Hepatocyte (in vitro differentiated cells): ENCODE measurements at regions not wholly inside any gene's neighbourhood (a gene's known extent, or its start where the extent isn't known, plus 50 kb on each side); places are given as distances from the start of the nearest gene placed in this dataset.

Experiments
- DNase-seq: peaks from one replicate; pipeline ENCODE4 v3.0.0-alpha.2; 2016; ENCODE audit warnings: low spot score
- H2AFZ ChIP-seq: fragments of 200-600 bp; sonication (generic); 2 replicates; pipeline ENCODE4 v1.6.0; 2016; ENCODE audit warnings: antibody characterized with exemption, mild to moderate bottlenecking
- H3K27ac ChIP-seq: fragments of 200-600 bp; sonication (generic); 2 replicates; pipeline ENCODE4 v1.5.1; 2016; ENCODE audit warnings: mild to moderate bottlenecking
- H3K27me3 ChIP-seq: fragments of 200-600 bp; sonication (generic); 2 replicates; pipeline ENCODE4 v1.6.1; 2016
- H3K36me3 ChIP-seq: fragments of 200-600 bp; sonication (generic); replicated peaks from 2 replicates; pipeline ENCODE4 v1.5.1; 2016; ENCODE audit warnings: low read depth; ENCODE audit not compliant: insufficient read depth
- H3K4me1 ChIP-seq: fragments of 200-600 bp; sonication (generic); 2 replicates; pipeline ENCODE4 v1.5.1; 2016; ENCODE audit warnings: mild to moderate bottlenecking, moderate library complexity; ENCODE audit not compliant: insufficient read depth
- H3K4me2 ChIP-seq: fragments of 200-600 bp; sonication (generic); 2 replicates; pipeline ENCODE4 v1.6.0; 2016
- H3K4me3 ChIP-seq: fragments of 200-600 bp; sonication (generic); 2 replicates; pipeline ENCODE4 v1.5.1; 2016; ENCODE audit warnings: mild to moderate bottlenecking
- H3K79me2 ChIP-seq: fragments of 200-600 bp; sonication (generic); 2 replicates; pipeline ENCODE4 v1.6.0; 2017; ENCODE audit warnings: mild to moderate bottlenecking
- H3K9me2 ChIP-seq: fragments of 200-600 bp; sonication (generic); replicated peaks from 2 replicates; pipeline ENCODE4 v1.6.0; 2017; ENCODE audit warnings: mild to moderate bottlenecking; ENCODE audit not compliant: insufficient read depth
- H3K9me3 ChIP-seq: fragments of 200-600 bp; sonication (generic); 2 replicates; pipeline ENCODE4 v1.5.1; 2016; ENCODE audit warnings: low read depth, mild to moderate bottlenecking
- H4K20me1 ChIP-seq: fragments of 200-600 bp; sonication (generic); 2 replicates; pipeline ENCODE4 v1.6.0; 2016; ENCODE audit warnings: mild to moderate bottlenecking; ENCODE audit not compliant: insufficient read depth, poor library complexity, severe bottlenecking
- EZH2 ChIP-seq: fragments of 200-600 bp; sonication (generic); IDR thresholded peaks from 2 replicates; pipeline ENCODE4 v1.6.1; 2016; ENCODE audit warnings: antibody characterized with exemption, mild to moderate bottlenecking, borderline replicate concordance
- EZH2phosphoT487 ChIP-seq: fragments of 200-600 bp; sonication (generic); IDR thresholded peaks from one replicate; pipeline ENCODE4 v1.6.1; 2018; ENCODE audit warnings: antibody characterized with exemption, mild to moderate bottlenecking, low read depth, moderate library complexity; ENCODE audit not compliant: unreplicated experiment, severe bottlenecking
- WGBS: methylation state at CpG from one replicate; pipeline ENCODE4 v1.1.6; 2016; ENCODE audit warnings: low lambda C conversion rate; ENCODE audit errors: missing lambda C conversion rate; 5-methylcytosine and 5-hydroxymethylcytosine counted together
- TF ChIP-seq, protein P1 (sequence below): fragments of 200-600 bp; sonication (generic); IDR thresholded peaks from 2 replicates; pipeline ENCODE4 v1.5.1; 2016; ENCODE audit warnings: antibody characterized with exemption, mild to moderate bottlenecking; ENCODE audit not compliant: poor library complexity

DNA sequence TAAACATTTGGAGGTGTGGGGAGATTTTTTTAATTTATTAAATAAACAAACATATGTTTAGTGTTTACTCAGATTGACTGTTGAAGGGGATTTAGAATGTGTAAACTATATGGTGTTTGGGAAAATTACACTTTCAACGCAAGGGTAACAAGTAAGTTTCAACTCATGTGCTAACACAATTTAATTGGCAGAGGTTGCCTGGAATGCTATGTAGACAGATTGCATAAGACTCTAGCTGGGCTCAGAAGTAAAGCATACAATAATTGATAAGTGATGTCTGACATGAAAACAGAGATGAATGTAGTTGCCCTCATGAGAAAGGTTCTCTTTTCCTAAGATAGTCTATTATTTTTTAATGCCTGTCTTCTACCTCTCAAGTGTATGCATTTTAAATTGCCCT lies 617.4 kb downstream of the KCTD16 start:
- H3K4me1 ChIP-seq: no peaks in the 10 kb centered on the region
- no peak overlapping the region for H2AFZ ChIP-seq
- no peaks in the 10 kb centered on the region for H3K27me3 ChIP-seq
- TF ChIP-seq, protein P1, sequence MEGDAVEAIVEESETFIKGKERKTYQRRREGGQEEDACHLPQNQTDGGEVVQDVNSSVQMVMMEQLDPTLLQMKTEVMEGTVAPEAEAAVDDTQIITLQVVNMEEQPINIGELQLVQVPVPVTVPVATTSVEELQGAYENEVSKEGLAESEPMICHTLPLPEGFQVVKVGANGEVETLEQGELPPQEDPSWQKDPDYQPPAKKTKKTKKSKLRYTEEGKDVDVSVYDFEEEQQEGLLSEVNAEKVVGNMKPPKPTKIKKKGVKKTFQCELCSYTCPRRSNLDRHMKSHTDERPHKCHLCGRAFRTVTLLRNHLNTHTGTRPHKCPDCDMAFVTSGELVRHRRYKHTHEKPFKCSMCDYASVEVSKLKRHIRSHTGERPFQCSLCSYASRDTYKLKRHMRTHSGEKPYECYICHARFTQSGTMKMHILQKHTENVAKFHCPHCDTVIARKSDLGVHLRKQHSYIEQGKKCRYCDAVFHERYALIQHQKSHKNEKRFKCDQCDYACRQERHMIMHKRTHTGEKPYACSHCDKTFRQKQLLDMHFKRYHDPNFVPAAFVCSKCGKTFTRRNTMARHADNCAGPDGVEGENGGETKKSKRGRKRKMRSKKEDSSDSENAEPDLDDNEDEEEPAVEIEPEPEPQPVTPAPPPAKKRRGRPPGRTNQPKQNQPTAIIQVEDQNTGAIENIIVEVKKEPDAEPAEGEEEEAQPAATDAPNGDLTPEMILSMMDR: no peak
- no peak for TF ChIP-seq EZH2phosphoT487
- no peak for TF ChIP-seq EZH2
- H3K79me2 ChIP-seq: no peaks in the 10 kb centered on the region
- no peaks in the 10 kb centered on the region for H3K9me2 ChIP-seq
- H3K27ac ChIP-seq: no peak overlapping the region
- 79% methylated on average over 1 of the region's 1 CpG for WGBS
- DNase-seq: no peak
- H3K36me3 ChIP-seq: no peaks in the 10 kb centered on the region
- H3K4me2 ChIP-seq: no peak overlapping the region
- no peak overlapping the region for H3K4me3 ChIP-seq
- no peaks in the 10 kb centered on the region for H4K20me1 ChIP-seq
- H3K9me3 ChIP-seq: no peaks in the 10 kb centered on the region

DNA sequence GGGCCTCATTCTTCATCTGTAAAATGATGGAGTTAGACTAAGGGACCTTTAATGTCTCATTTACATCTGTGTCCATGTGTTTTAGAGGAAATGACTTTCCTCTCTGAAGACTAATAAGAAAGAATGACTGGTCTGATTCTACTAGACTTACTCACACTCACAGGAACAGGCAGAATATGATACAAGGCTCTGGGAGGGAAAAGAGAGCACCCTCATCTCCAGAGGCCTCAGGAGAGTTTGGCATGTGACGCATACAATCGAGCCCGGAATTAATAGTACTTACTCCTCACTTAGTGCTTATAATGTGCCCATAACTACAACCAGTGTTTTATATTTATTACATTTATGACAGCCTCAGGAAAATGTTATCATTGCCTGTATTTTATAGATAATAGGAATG lies 608.7 kb downstream of the KCTD16 start:
- Histone ChIP-seq H2AFZ (no peak overlapping the region), H3K9me2 (no peaks in the 10 kb centered on the region), H3K9me3 (no peaks in the 10 kb centered on the region), H3K4me1 (no peaks in the 10 kb centered on the region), H3K27ac (no peak overlapping the region), H4K20me1 (no peaks in the 10 kb centered on the region), H3K79me2 (no peaks in the 10 kb centered on the region), H3K4me2 (no peak overlapping the region), H3K4me3 (no peak overlapping the region), H3K36me3 (no peaks in the 10 kb centered on the region), H3K27me3 (no peaks in the 10 kb centered on the region)
- TF ChIP-seq EZH2 (no peak), EZH2phosphoT487 (no peak)
- TF ChIP-seq, protein P1: no peak
- 96% methylated on average over 3 of the region's 3 CpGs for WGBS
- no peak for DNase-seq

DNA sequence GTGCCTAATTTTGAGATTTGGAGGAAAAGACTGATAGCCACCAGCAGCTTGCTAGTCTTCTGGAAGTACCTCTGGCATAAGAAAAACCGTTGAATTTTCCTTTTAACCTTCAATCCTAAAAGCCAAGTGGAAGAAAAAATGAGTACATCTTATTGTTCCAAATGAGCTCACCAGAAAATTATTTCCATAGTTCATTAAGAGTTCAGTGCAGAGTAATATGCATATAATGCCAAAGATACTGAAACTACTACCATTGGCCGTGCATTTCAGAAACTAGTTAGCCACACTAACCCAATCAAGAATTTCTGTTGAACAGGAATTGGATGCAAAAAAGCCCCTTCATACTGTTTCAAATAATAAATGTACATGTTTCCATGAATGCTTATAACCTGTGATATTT lies 607.9 kb downstream of the KCTD16 start:
- H3K4me3 ChIP-seq: no peak overlapping the region
- H2AFZ ChIP-seq: no peak overlapping the region
- no peaks in the 10 kb centered on the region for H3K9me2 ChIP-seq
- no peaks in the 10 kb centered on the region for H3K36me3 ChIP-seq
- WGBS: 97% methylated on average over 2 of the region's 2 CpGs
- DNase-seq: no peak
- no peaks in the 10 kb centered on the region for H3K4me1 ChIP-seq
- H3K9me3 ChIP-seq: no peaks in the 10 kb centered on the region
- no peak overlapping the region for H3K27ac ChIP-seq
- H4K20me1 ChIP-seq: no peaks in the 10 kb centered on the region
- no peak for TF ChIP-seq EZH2phosphoT487
- no peak for TF ChIP-seq EZH2
- TF ChIP-seq, protein P1: no peak
- no peaks in the 10 kb centered on the region for H3K27me3 ChIP-seq
- no peak overlapping the region for H3K4me2 ChIP-seq
- H3K79me2 ChIP-seq: no peaks in the 10 kb centered on the region

DNA sequence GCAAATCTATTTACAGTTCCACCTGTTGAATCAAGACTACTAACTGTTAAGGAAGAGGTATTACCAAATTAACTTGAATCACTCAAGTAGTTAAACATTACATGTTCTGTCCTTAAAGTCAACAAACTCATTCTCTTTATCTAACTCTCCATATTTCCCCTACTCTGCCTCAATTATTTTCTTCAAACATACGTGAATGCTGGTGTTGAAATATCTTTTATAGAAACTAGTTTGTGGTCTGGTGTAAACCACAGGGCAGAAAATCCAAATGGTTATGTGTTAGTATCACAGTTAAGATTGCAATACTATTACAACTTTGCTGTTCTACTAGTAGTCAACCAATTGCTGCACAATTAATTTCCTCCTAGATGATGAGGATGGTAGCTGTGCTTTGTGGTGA lies 603.5 kb downstream of the KCTD16 start:
- Histone ChIP-seq H3K9me3 (no peaks in the 10 kb centered on the region), H3K9me2 (no peaks in the 10 kb centered on the region), H3K36me3 (no peaks in the 10 kb centered on the region), H3K27me3 (no peaks in the 10 kb centered on the region), H2AFZ (no peak overlapping the region), H3K4me3 (no peak overlapping the region), H3K4me2 (no peak overlapping the region), H3K79me2 (no peaks in the 10 kb centered on the region), H3K4me1 (no peaks in the 10 kb centered on the region), H4K20me1 (no peaks in the 10 kb centered on the region), H3K27ac (no peak overlapping the region)
- WGBS: 71% methylated on average over 1 of the region's 1 CpG
- no peak for DNase-seq
- TF ChIP-seq EZH2phosphoT487 (no peak), EZH2 (no peak)
- TF ChIP-seq, protein P1: no peak
